A204.1 (cell line): ENCODE measurements at regions not wholly inside any gene's neighbourhood (a gene's known extent, or its start where the extent isn't known, plus 50 kb on each side); places are given as distances from the start of the nearest gene placed in this dataset.

Source experiments
- FAIRE-seq: peaks from 2 replicates; lab custom pipeline; 2012; peaks lifted over from hg19 to GRCh38; lab: Jason Lieb, UNC

DNA sequence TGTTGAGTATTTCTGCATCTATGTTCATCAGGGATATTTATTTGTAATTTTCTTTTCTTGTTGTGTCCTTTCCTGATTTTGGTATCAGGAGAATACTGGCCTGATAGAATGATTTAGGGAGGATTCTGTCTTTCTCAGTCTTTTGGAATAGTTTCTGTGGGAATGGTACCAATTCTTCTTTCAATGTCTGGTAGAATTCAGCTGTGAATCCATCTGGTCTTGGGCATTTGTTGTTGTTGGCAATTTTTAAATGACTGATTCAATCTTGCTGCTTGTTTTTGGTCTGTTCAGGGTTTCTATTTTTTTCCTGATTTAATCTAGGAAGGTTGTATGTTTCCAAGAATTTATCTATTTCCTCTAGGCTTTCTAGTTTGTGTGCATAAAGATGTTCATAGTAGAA, 170.9 kb upstream of the PDE3A start:
- FAIRE-seq, result no peak

DNA sequence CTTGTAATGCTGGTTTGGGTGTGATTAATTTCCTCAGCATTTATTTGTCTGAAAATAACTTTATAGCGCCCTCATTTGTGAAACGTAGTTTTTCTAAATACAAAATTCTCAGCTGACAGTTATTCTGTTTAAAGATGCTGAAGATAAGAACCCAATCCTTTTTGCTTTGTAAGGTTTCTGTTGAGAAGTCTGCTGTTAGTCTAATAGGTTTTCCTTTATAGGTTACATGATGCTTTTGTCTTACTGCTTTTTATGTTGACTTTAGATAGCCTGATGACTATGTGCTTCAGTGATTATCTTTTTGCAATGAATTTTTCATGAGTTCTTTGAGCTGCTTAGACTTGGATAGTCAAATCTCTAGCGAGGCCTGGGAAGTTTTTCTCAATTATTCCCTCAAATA, 168.6 kb upstream of the PDE3A start:
- no peak for FAIRE-seq

DNA sequence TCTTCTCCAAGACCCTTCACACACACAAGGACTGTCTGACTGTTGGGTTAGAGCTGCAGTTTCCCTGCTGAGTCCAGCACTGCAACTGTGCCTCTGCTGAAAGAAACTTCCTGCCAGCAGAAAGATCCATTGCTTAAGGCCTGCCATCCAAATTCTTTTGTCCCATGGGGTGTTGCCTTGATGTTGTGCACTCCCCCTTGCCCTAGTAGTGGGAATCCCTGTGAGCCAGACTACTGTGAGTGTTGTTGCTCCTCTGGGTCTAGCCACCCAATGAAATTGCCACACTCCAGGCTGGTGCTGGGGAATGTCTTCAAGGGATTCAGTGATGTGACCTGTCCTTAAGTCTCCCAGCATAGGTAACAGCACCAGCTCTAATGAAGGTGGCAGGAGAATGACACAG, 166.6 kb upstream of the PDE3A start:
- no peak for FAIRE-seq

DNA sequence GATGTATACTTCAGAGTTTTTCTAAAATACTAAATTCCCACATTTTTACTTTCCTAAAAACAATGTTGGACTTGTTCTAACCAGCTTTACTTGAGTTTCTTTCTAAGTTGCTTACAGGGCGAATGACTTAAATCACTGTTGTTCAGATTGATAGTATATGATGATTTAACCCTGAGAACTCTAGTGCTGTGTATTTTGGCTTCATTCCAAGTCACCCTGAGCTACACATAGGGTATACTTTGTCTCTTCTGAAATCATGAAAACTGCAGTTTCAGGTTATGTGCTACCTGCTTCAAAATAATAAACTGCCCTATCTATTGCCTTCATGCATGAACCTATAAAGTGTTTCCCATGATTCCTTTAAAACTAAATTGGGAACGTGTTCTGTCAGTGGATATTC, 162.5 kb upstream of the PDE3A start:
- no peak for FAIRE-seq

DNA sequence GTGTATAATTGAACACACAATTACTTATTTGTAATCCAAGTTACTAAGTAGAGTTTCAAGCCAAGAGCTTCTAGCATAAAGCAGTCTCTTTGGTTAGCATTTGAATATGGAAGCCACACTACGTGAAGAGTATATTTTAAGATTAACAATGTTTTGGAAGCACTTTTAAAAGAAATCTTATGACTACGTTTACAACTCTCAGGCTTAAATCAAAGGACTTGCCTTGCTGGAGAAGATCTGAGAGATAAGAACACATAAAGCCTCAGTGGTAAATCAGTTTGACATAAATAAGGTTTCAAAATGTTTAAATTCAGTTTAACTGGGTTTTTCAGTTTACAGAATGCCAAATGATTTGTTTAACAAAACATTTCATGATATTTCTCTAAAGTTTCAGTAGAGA, 161.9 kb upstream of the PDE3A start:
- FAIRE-seq, result no peak

DNA sequence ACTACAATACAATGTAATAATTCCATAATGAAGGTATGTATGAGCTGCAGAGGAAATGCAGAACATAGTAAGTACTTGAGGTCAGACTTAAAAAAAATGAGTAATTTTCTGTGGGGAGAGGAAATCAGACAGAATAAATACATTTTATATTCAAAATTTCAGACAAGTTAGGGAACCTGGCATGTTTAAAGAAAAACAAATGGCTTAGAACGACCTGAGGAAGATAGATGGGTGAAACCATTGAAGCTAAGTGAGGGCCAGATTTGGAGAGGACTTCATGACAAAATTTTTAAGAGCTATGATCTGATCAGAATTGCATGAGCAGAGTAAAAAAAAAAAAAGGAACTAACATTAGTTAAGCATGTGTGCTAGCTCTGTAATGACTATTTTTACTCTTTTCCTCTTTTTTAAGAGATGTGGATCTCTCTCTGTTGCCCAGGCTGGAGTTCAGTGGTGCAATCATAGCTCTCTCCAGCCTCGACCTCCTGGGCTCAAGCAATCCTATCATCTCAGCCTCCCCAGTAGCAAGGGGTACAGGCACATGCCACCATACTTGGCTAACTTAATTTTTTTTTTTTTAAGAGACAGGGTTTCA, 157.6 kb upstream of the PDE3A start:
- no peak for FAIRE-seq

DNA sequence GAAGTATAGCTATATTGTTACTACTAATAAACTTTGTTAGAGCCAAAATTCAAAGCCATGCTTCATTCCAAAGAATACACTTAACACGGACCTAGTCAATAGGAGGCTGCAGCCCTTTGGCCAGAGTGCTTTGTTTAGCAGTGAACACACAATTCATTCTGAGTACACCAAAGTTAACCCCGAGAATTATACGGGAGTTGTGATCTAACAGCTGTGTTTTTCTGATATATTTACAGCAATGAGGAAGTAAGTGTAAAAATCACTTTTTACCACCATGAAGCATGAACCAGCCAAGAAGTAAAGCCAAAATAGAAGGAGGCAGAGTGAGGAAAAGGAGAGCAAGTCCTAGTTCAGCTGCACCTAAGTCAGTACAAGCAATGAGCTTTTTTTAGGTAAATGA, 156.8 kb upstream of the PDE3A start:
- FAIRE-seq, result no peak

DNA sequence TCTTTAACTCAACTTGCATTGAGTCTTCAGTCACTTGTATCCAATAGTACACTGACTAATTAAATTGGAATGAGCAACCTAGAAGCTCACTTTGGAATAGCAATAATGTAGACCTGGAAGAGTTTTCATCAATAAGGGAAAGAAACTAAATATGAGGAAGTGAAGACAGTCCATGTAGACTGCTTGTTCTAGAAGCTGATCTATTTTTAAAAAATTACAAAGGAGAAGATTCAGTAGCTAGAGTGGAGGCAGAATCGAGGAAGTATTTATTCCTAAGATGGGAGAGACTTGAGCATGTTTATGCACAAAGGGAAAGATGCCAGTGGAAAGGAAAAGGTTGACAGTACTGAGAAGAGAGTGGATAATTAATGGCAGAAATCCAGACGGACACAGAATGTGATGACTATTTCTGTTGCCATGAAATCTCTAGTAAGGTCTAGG, 156.3 kb upstream of the PDE3A start:
- no peak for FAIRE-seq

DNA sequence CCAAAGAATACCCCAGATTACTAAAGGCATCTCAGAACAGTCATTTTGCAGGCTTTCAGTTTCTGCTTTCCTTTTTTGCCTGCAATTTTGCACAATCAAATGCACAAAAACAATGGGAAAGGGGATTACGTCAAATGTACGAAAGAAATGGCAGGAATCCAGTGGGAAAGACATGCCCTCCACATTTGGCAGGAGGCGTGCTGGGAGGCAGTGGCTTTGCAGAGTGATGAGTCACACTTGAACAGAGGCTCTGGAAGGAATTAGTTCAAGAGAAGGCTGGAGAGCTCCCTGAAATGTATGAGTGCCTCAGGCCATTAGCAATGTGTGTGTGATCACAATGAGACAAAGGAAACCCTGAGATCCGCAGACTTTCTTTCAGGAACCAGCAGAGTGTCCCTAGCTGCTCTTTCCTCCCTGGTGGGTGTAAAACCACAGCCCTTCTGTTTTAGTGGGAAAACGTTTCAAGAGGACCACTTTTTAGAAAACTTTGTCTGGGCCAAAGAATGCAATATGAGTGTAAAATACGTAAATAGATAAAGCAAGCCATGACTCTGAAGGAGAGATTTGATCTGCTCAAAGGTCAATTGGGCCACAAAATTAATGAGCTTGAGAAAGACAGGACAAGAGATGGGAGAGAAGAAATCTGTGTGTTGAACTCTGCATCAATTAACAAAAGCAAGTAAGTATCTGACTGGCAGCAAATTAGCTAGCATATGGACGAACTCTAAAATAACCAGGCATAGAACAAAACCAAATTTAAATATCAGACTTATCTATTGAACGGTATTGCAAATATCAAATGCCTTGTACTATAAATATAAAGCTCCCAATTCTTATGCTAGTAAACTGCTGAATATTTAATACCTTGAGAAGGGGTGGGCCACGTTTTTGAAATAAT, 155.4 kb upstream of the PDE3A start:
- FAIRE-seq, result no peak

DNA sequence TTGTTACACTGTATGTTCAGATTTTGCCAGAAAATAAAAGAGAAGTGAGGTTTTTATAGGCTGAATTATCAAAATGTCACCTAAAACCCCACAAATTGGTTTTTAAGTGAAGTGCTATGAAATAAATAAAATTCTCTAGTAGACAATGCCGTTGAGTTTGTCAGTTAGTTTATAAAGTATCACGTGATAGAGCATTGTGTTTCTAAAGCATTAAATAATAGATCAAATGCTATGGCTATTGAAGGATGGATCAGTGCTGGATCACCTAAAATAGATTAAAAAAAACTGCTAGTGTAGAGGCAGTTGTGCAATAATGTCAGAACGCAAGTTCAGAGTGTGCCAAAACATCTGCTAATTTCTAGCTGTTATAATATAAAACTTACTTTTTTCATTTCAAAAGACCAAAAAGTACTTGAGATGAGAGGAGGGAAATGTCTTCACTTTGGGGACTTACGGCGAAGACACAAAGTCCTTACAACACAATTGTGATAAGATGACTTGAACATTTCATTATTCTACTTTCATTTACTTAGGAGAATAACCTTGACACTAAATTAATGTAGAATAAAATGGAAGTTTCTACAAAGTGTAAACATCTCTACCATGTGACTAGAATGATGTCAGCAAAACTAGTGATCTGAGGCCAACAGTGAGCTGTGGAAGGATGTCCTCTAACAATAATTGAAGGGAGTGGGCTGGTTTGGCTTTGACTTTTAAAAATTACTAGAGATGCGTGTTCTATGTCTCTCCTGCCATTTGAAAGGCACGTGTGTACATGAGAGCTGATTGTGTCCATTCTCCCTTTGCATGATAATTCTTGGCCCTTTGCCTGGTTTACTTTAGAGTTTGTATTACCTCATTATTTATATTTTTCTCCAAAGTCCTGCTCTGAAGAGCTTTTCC, 154.4 kb upstream of the PDE3A start:
- FAIRE-seq, result no peak

DNA sequence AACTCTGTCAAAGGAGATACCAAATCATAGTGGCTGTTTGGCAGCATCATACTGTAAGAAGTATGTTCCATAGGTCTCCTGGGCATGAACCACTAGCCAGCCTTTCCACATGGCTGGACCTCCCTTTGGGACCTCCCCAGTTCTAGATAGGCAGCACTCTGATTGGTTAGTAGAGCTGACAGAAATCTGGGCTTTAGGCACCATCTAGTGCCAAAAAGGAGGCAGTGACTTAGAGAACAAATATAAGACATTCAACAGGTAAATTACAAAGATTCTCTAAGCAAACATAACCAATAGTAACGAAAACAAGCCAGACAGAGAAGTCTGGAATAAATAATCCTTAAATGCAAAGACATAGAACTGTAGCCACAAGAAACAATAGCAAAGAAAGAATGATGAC, 148.0 kb upstream of the PDE3A start:
- FAIRE-seq, result no peak

DNA sequence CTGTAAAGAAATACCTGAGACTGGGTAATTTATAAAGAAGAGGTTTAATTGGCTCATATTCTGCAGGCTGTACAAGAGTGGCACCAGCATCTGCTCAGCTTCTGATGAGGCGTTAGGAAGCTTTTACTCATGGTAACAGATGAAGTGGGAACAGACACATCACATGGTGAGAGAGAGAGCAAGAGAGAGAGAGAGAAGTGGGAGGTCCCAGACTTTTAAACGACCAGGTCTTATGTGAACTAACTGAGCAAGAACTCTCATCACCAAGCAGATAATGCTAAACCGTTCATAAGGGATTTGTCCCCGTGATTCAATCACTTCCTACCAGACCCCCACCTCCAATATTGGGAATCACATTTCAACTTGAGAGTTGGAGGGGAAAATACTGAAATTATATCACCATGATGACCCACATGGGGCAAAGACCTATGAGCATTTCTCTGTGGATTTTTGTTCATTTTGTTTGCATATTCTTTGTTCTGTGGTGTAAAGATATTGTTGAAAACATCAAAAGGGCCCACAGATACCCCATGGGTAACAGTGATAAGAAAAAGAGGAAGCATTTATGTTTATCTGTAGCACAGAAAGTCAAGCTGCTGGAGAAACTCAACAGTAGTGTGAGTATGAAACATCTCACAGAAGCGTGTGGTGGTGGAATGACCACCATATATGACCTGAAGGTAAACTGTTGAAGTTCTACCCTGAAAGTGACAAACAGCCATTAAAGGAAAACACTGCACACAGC, 135.2 kb upstream of the PDE3A start:
- FAIRE-seq, result no peak

DNA sequence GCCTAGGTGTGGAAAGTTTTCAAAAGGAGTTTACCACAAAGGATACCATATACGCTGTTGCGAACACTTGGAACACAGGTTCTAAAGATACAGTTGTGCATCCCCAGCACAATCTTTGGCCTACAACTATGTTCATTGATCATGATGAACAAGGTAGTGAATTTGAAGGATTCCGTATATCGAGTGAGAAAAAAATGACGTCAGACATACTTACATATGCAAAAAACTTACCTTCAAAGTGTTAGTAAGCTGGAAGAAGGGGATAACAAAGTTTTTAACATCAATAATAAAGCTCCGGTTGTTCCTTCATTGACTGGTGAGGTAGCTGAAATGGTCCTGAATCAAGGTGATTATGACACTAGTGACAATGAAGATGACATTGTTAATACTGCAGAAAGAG, 133.9 kb upstream of the PDE3A start:
- no peak for FAIRE-seq

DNA sequence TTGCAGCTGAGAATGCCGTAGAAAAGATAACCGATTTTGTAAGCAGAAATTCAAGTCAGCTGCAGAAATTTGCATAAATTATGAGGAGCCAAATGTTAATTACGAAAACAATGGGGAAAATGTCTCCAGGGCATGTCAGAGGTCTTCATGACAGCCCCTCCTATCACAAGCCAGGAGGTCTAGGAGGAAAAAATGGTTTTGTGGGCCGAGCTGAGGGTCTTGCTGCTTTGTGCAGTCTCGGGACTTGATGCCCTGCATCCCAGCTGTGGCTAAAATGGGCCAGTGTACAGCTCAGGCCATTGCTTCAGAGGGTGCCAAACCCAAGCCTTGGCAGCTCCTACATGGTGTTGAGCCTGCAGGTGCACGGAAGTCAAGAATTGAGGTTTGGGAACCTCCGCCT, 131.2 kb upstream of the PDE3A start:
- FAIRE-seq, result no peak

DNA sequence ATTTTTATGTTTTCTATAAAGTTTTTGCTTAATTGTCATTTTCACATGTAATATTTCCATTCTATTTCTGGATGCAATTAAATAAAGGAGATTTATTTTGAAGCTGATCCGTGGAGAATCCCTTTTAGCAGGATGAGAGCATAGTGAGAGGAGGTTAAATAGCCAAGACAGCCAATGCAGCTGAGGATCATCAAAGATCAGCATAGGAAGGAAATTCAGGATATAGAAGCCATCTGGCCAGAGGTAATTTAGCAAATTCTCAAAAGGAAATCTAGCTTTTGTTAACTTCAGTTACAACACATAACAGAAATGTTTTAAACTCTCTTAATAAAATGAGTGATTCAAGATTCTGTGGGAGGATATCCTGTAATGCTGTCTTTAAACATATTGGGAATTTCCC, 122.8 kb upstream of the PDE3A start:
- FAIRE-seq, result no peak

DNA sequence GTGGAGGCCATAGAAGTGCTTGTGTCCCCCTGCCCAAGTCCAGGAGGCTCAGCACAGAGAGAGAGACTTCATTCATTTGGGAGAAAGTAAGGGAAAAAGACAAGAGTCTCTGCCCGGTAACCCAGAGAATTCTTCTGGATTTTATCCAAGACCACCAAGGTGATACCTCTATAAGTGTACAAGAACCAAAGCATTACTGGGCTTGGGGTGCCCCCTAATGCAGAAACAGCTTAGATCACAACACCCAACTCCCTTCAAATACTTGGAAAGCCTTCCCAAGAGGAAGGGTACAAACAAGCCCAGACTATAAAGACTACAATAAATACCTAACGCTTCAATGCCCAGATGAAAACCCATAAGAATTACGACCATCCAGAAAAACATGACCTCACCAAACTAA, 119.7 kb upstream of the PDE3A start:
- no peak for FAIRE-seq

DNA sequence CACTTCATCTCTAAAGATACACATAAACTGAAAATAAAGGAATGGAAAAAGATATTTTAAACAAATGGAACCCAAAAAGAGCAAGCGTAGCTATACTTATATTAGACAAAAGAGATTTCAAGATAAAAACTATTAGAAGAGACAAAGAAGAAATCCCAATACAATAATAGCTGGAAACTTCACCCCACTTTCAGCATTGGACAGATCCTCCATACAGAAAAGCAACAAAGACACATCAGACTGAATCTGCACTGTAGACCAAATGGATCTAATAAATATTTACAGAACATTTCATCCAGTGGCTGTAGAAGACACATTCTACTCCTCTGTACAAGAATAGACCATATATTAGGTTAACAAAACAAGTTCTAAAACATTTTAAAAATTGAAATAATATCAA, 117.6 kb upstream of the PDE3A start:
- FAIRE-seq, result no peak

DNA sequence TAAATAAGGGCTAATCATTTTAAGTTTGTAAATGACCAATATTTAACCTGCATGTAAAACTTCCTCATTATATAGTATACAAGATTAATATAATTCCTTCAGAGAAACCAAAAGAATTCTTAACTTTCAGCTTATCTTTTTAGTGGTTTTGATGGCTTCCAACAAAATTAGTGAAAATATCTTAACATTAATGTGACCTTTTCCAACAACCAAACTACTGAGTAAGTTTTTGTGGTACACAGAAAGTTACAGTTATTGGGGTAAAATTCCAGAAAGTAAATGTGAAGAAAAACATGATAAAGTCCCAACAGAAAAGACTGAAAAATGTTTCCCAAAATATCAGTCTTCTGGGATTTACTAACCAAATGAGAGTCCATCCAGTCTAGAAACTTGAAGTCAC, 111.0 kb upstream of the PDE3A start:
- FAIRE-seq, result no peak

DNA sequence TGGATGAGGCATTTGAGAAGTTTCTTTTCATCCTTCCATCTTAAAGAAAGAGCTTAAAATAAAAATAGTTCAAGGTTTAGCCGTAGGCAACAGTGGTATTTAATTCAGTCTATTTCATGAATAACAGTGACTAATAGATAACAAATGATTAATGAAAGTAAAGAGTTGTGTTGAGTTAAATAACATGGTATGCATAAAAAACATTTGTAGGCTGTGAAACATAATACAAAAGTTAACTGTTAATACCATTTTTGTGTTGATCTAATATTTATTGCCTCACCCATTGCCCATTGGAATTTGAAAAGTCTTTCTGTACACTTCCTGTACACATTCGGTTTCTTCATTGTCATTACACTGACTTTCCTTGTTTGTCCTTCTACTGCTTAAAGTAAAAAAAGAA, 108.6 kb upstream of the PDE3A start:
- FAIRE-seq, result no peak

DNA sequence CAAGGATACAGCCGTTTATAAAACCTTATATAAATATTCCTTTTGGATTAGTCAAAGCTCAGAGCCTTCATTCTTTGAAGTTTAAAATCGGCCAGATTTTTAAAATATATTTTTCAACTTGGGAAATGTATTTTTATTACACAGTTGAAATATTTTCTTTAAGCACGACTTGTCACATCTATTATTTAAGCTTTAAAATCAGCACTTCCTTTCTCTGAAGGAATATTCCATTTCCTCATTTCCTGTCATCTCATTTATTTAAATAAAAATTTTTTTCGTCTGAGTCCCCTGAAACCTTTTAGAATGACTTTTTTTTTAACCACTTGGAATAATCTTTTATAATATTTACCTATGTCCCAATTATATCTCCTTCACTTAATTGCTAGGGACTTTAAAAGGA, 107.5 kb upstream of the PDE3A start:
- no peak for FAIRE-seq

DNA sequence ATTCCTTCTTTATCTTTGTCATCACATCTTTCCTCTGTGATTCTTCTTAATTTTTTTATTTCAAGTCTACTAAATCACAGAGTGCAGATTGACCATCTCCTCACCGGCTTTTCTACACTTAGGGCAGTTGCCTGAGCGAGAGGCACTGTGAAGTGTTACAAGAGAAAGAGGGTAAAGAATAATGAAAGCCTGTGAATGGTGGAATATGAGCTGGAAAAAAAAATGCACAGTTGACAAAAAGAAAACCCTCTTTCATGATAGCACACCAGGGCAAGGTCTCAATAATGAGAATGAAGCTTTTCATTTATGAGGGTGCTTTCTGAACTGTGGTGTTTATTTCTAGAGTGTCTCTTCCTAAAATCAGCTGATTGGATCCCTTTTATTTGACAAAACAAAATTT, 106.2 kb upstream of the PDE3A start:
- FAIRE-seq, result no peak

DNA sequence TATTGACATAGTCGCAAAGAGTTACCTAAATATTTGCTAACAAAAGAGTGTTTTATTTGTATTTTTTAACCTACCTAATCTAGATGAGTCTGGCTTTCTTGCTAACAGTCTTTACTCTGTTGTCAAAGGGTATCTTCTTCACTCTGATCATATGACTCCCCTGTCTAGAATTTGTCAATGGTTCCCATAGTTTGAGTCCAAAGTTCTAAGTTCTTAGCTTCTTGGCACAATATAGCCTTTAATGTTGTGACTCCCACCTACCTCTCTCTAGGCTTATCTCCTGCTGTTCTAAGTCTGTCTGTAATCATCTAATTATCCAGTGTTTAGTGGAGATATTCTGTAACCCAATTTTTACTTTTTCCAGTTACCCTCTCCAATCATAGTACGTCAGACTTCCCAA, 104.3 kb upstream of the PDE3A start:
- FAIRE-seq, result no peak
